Medulla oblongata (tissue), 1 donor: ENCODE measurements at regions not wholly inside any gene's neighbourhood (a gene's known extent, or its start where the extent isn't known, plus 50 kb on each side); places are given as distances from the start of the nearest gene placed in this dataset.

Experiments used
- DNase-seq: peaks from one replicate; pipeline ENCODE4 v3.0.0-alpha.2; 2015; ENCODE audit errors: extremely low spot score

GRCh38 chr2:39514825-39515224 is 77.7 kb upstream of the MAP4K3 start:
- DNase-seq = no peak

DNA sequence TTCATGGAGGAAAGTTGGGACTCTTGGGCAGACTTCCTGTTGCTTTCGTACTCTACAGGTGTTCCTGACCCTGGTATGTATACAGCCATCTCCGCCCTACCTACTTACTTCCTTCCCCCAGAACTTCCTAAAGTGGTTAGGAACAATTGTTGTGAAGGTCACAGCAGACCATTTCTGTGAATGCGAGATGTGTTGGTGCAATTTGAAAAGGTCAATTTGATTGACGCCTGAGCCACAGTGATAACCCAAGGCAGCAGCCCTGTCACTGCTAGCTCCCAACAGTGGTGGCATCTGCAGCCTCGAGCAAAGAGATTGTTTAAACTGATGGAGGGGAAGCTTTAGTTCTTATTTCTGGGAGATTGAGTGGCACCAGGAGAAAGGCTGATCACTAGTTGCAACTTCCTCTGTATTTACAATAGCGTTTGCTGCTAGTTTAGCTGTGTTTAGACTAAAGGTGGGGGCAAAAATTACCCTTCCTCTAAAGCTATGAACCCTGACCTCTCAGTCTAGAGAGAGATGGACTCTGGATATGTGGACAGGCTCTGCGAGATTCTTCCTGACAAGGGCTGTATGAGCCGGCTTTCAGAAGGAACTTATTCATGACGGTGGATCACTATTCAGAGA is 78.3 kb upstream of the MAP4K3 start:
- DNase-seq = no peak

- DNase-seq = no peak
Observed at GRCh38 chr2:39515897-39516346, 78.8 kb upstream of the MAP4K3 start.

DNA sequence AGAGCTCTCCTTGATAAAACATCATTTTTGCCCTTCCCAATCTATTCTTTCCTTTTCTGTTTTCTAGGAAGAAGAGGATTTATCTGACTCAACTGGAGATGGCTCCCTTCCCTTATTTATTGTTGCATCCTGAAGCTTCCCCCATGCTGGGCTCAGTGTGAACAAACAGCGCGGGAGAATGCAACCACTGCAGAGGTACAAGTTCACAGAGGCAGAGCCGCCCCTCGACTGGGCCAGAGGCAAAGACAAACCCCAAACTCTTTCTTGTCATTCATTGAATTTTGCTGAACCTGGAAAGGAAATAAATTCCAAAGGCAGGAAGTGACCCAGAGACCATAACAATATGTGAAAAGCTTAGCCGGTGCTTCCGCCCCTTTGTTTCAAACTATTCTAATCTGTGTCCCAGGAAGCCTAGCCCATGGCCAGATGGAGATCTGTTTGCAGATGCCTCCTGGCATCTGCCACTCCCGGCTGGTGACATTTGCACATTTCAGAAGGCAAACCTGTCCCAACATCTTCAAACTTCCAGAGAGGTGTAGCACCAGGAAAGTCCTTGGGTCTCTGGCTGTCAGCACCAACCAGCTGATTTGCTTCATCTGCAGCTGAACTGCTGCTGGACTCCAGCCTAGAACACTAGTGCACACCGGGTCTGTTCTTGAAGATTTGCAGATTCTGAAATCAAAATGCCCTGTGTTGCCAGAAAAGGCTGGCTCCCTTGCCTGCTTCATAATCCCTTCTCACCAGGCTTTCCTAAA is 79.4 kb upstream of the MAP4K3 start:
- DNase-seq = peak; percentile 61

DNA sequence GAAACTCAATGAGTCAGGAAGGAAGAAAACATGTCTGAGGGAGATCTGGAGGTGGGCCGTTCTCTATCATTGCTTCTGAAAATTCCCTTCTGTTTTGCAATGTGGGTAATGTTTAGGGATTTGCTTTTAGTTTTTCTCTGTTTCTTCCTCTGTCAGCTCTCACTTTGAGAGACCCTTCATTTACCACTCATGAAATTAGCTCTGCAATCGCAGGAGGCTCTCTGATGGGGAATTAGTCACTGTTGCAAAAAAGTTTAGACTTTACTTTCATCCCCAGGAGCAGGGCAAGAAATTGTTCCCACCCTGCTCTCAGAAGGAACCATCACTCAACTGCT is 80.0 kb upstream of the MAP4K3 start:
- no peak for DNase-seq

DNA sequence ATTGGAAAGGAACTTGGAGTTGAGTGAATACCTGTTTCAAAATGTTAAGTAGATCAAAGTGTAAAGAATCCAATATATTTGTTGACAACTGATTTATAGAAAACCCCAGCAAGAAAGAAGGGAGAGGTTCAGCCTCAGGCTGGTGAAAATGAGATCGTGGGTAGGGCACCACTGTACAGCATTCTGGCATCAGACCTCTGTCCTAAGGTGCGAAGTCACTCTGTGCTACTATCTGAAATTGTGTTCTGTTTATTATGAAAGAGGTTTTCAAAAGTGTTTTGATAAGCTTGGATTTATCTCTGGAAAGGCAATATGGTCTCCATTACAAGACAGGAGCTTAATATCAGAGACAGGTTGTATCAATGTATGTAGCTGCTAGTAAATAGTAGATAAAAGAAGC is 80.5 kb upstream of the MAP4K3 start:
- DNase-seq = no peak

DNA sequence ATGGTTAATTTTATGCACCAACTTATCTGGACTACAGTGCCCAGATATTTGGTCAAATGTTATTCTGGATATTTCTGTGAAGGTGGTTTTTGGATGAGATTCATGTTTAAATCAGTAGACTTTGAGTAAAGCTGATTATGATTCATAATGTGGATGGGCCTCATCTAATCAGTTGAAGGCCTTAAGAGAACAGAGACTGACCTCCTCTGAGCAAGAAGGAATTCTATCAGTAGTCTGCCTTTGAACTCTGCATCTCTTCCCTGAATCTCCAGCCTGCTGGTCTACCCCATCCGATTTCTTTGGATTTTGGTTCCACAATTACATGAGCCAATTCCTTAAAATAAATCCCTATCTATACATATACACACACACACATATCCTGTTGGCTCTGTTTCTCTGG is 82.8 kb upstream of the MAP4K3 start:
- no peak for DNase-seq

GRCh38 chr2:39521876-39522517 is 84.9 kb upstream of the MAP4K3 start:
- no peak for DNase-seq

DNA sequence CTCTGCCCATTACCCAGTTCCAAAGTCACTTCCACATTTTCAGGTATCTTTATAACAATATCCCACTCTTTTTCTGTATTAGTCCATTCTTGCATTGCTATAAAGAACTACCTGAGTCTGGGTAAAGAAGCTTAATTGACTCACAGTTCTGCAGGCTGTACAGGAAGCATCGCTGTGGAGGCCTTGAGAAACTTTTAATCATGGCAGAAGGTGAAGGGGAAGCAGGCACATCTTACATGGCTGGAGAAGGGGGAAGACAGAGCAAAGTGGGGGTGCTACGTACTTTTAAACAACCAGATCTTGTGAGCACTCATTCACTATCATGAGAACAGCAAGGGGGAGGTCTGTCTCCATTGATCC is 85.4 kb upstream of the MAP4K3 start:
- DNase-seq = no peak

GRCh38 chr2:39523308-39524044 is 86.4 kb upstream of the MAP4K3 start:
- no peak for DNase-seq

GRCh38 chr2:39524061-39524460 is 87.0 kb upstream of the MAP4K3 start:
- DNase-seq = no peak

DNA sequence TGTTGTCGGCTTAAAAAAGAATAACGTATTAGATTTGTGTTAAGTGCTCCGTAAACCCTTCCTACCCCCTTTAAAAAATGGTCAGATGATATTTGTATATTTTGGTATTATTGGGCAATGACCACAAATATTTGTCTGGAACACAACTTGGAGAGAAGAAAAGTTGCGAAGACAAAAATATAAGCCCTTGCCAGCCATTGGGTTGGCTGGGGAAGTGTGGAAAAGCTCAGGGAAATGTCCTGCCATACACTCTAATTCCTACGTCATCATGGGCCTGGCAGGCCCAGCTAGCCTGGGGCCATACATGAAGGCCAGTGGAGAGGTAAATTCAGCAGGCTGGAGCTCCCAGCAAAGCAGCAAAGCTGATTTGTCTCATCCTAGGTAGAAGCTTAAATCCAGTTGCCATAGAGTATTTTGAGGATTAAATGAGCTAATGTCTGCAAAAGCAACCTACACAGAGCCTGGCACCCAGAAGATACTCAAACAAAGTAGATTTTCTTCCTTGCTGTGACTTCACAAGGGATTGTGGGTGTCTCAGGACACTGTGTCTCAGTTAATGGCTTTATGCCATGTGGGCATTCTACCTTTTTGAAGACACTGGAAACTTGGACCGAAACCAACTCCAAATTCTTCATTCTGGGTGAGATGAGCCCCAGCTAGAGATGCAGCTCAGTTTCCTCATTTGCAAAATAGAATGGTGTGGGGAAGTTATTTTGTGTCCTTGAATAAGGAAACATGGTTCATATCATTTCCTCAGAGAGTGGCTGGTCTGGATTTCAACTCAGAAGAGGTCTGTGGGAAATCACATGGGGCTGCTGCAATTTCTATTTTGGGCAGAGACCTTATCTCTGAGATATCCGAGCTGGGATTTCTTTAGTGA is 87.9 kb upstream of the MAP4K3 start:
- DNase-seq = peak; percentile 76

DNA sequence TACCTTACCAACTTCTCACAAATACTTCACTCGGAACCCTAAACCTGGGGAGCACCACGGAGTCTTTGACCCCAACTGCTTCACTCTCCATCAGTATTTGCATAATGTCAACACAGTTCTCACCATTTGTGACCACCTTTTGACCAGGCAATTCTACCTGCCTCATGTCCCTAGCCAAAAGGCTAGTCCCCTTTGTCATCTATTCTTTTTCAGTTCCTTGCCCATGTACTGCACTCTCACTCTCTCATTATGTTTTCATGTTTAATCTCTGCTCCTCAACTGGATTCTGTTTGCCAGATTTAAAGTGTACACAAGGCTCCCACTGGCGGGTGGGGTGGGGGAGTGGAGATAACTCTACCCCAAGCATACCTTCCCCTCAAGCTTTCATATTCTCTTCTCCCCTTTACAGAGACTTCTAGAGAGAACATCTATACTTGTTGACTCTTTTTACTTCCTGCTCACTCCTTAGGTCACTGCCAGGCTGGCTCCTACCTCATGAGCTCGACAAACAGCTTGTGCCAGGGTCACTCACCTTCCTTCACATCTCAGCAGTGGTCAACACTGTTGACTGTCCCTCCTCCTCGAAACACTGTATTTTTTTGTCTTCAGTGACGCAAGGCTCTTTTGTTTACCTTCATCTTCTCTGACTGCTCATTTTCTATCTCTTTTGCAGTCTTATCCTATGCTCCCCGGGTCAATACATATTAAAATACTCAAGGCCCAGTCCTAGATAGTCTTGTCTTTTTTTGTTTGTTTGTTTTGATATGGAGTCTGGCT is 88.7 kb upstream of the MAP4K3 start:
- no peak for DNase-seq

DNA sequence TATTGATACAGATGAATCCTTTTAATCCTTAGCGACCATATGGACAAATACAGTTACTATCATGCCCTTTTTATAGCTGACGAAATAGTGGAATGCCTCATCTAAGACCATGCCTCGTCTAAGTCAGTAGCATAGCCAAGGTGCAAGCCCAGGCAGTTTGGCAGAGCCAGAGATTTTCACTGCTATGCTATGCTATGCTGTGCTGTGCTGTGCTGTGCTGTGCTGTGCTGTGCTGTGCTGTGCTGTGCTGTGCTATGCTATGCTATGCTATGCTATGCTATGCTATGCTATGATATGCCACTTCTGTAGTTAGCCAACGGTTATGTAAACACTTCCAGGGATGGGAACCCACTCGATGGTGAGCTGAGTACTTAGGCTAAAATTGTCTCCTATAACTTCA is 91.6 kb upstream of the MAP4K3 start:
- DNase-seq = no peak

- DNase-seq = no peak
Observed at GRCh38 chr2:39529836-39530235, 92.8 kb upstream of the MAP4K3 start.

GRCh38 chr2:39530411-39530866 is 93.4 kb upstream of the MAP4K3 start:
- no peak for DNase-seq

GRCh38 chr2:39531220-39531777 is 94.2 kb upstream of the MAP4K3 start:
- no peak for DNase-seq

DNA sequence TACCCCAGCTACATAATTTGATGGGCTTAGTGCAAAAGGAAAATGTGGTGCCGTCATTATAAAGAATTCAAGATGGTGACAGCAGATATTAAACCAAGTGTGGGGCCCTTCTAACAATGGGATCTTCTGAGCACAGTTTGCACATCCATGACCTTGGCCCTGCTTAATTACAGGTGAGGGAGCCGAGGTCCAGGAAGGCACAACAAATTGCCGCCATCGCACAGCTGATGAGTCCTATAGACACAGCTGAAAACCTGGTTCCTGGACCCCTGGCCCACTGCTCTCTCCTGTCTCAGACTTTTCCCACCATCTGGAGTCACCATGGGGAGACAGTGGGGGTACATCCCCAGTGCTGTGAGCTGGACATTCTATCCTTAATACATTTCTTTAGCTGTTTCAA is 95.8 kb upstream of the MAP4K3 start:
- no peak for DNase-seq

- no peak for DNase-seq
Observed at GRCh38 chr2:39534095-39534711, 97.1 kb upstream of the MAP4K3 start.

GRCh38 chr2:39535636-39536185 is 98.6 kb upstream of the MAP4K3 start:
- no peak for DNase-seq
